HG02571 (cell line): ENCODE measurements at regions not wholly inside any gene's neighbourhood (a gene's known extent, or its start where the extent isn't known, plus 50 kb on each side); places are given as distances from the start of the nearest gene placed in this dataset.

Experiments
- ATAC-seq: cut with Tn5 transposase; IDR thresholded peaks from one replicate; pipeline ENCODE4 v1.9.1; 2021; ENCODE audit warnings: mild to moderate bottlenecking, moderate library complexity; ENCODE audit not compliant: unreplicated experiment

DNA sequence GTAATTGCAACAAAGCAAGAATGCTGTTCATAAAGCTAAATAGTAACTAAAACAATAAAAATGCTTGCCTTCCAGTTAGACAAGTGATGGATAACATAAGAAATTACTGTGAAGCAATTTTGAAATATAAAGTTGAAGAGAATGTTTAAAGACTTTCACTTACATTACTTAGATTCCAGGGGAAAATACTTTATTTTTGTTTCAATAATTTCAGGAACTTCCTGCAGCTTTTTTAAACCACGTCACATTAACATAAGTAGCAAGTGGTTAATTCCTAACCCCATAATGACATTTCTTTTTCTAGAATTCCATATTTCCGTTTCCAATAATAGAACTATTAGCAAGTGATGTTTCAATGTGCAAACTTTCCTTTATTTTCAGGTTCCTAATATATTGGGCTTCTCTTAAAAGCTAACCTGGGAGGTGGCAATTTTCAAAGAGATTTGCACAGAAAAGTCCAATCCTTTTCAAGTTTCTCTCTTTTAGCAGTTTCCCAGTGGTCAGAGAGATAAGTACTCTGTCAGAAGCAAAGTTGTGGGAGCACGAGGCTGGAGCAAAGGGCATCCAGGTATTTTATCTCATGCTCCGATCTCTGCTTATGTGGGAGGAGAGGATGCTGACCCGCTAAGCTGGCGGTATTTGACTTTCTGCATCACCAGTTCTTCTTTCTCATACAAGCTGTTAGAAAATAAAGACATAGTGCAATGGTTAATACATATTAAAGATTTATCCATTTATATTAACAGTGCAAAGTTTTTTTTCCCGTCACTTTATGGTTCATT lies 1025.3 kb downstream of the EFNB2 start:
- ATAC-seq, result no peak

DNA sequence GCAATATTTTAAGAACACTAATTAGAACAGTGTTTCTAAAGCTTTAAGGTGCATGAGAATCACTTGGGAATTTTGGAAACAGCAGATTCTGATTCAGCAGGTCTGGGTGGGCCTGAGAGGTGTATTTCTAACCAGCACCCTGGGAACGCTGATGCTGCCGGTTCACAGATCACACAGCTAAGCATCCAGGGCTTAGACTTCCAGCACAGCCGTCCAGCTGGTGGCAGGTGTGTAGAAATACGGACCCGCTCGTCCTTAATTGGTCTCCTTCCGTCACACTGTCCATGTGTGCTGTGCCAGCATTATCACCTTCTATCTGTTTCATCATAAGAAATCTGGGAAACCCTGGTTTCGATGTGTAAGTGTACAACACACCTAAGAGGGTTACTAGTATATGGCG lies 1029.0 kb downstream of the EFNB2 start:
- no peak for ATAC-seq

DNA sequence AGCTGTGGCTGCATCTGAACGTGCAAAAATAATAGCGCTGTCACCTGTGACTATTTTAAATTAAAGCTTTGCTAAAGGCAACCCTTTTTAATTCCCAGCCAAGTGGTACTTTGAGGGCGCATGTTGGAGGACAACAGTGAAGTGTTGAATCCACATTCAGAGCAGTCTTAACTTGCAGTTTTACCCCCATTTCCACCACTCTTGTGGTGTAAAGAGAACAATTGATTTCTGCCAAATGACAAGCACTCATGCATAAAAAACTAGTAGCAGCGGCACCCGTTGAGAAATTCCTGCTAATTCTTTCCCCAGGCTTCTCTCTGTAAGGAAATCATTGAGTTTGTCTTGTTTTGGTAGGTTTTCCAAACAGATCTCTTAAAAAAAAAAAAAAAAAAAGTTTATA lies 1033.3 kb downstream of the EFNB2 start:
- no peak for ATAC-seq

DNA sequence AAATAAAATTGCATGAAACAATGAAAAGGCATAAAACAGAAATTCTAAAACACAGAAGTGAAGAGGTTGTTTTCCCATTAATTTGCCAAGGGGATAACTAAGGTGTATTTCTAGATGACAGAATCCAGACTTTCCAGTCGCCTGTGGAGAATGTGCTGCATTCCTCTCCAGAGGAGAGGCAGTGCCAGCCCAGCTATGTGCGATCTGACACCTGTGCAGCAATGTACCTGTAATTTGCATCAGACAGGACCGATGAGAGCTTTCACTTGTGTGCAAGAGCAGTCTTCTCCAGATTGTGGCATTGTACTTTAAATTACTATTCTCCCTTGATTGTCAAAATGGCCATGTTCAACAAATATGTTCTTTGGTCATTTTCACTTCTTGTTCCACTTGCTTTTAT lies 1037.9 kb downstream of the EFNB2 start:
- no peak for ATAC-seq

DNA sequence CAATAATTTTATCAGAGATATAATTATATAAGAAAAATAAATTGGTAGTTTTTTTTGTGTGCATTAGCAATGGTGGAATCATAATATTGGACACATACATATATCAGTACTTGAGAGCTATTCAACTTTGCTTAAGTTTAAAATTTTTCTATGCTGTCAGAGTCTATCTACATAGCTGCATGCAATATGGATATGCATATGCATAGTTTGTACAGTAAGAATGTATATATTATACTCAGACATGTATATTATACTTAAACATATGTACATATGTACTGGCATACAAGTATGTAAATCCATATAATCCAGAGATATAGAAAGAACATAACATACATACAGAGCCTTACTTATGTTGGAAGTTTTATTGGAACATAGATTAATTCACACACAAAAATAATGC lies 1043.2 kb downstream of the EFNB2 start:
- no peak for ATAC-seq

DNA sequence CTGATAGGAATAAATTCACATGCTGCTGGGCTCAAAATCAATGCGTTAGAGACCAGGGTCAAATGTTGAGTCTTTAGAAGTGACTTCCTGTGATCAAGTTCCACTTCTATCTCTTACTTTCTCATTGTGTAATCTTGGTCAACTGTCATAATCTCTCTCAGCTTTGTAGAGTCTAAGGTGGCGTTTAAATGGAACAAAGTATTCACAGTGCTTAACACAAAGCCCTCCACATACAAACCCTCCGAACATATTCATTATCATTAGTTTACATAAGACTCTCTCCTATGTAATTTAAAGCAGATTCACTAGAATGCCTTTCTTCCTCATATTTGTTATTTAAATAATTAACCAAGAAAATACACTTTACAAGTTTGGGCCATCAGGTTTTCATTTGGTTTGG lies 1044.1 kb downstream of the EFNB2 start:
- ATAC-seq, result no peak

DNA sequence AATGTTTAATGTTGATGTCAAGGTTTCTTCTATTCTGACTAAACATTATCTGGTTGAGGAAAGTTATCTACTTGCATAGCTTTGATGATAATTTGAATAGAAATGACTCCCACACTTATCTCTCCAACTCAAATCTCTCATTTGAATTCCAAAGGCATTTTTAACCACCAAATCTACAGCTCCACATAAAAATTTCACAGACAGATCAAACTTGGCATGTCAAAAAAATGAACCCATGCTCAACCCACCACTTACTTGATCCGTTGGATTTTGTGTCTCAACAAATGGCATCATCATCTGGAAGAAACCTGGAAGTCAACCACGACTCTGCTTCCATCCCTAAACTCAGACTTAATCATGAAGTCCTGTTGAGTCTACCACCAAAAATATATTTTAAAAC lies 1050.4 kb downstream of the EFNB2 start:
- ATAC-seq, result no peak

DNA sequence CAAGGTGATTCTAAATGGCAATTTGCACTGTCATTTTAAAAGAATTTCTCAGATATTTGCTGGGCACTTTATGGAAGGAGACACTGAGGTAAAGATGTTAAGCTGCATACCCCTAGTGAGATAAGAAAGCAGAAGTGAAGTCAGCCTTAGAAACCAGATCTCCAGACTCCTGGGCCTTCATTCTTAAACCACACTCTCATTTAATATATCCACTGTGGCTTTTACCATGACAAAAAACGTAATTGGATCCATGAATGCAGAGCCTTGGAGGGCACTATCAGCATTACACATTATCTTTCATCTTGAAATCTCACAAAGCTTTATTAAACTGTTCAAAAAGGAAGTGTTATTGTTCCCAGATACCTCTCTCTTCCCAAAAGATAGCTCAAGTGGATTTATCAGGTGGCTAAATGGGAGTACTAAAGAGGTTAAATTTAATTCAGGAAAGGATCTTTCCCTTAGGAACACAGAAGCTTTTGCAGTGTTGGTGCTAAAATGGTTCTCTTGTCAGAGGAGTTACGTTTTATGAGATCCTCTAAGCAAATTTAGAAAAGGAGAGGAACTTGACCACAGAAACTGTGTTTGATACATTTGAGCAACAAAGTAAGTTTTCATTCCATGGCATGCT lies 1060.4 kb downstream of the EFNB2 start:
- no peak for ATAC-seq

DNA sequence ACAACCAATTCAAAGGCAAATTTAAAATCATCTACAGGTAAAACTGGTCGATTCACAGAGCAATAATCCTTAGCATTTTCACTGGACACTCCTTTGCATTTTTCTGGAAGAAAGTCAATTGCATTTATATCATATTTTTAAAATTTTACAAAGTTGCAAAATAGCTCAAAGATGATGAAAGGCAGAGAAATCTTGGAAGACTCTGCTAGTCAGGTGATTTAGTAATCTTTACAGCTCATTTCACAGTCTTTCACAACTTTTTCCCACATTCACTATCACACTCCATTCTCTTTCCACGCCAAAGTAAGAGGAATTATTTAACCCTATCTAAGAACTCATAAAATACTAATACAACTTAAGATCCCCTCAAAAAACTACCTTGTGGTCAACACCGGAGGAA lies 1063.8 kb downstream of the EFNB2 start:
- ATAC-seq, result no peak

DNA sequence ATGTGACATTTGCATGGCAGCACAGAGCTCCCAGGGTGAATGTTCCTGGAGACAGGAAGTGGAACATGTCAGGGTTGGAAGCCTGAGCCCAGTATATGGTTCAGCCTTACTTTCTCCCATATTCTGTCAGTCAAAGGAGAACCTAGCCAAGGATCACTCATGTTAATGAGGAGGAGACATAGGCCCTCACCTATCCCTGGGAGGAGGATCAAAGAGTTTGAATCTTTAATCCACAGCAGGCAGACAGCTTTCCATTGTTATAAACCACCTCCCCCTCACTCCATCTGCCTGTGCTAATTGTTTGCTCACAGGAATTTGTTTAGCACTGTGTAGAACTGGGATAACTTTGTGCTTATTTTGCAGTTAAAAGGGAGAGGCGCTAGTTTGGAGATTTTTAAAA lies 1069.1 kb downstream of the EFNB2 start:
- ATAC-seq, result no peak

DNA sequence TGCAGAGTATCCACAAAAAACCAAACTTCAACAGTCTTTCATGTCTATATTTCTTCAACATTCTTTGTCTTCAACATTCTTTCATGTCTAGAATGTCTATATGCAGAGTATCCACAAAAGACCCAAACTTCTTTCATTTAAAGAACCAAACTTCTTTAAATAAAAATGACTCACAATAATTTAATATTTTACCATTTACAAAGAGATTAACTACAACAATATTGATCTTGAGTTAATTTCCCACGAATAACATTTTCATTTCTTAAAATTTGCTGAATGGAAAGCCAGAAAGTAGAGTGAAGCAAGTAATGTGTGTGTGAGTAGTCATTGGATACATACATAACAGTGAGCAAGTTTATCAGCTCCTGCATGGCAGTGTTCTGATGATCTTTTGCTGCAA lies 1069.7 kb downstream of the EFNB2 start, which contains the start of gene DAOA:
TSS of gene DAOA (plus strand) at position 301 of the 400 bp plus-strand sequence.
- ATAC-seq, result no peak

DNA sequence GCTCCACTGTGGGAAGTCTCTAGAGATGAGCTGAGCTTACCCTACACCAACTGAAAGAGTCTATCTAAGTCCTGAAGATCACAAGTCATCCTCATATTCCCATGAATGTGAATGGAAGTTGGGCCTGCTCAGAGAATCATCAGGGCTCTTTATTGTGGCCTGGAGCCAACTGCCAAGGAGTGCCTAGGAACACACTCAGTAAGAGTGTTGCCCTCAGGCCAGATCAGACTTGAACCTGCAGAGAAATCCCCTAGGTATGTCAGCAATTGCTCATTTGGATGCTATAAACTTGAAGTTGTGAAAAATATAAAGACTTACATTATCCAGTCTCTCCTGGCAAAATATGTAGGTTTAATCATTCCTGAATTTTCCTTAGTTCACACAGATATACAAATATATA lies 1070.2 kb downstream of the EFNB2 start:
- ATAC-seq, result no peak

DNA sequence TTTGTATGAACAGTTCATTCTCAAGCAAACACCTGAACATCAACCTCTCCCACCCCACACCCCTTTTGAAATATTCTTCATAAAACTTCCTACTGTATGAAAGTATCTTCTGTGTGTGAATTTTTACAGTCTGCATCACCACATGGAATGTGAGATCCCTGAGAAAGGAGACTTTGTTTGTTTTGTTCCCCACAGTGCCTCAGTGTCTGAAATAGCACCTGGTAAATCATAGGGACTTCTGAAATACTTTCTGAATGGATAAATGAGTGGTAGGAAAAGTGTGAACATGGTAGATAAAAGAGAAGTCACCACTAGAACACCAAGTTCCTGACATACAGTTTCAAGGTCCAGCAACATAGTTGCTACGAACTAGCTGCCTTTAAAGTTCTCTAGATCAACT lies 1071.2 kb downstream of the EFNB2 start:
- no peak for ATAC-seq

DNA sequence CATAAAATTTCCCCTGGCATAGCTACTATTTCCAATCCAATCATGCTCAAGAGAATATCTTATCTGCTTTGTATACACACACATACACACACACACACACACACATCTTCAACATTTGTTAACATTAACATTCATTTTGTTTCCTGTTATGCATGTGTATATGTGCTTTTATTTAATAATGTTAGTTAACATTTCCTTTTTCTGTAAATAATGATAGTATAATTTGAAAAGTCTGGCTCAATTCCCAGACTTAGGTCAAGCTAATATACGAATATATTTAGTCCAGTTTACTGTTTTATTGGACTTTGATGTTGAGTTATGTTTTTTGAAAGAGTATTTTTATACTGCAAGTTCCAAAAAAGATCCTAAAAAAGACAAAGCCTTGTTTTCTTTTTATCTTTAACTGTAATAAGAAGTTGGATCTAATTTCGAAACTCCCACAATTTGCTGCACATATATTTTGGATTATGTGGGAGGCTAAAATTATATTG lies 1072.4 kb downstream of the EFNB2 start:
- no peak for ATAC-seq

DNA sequence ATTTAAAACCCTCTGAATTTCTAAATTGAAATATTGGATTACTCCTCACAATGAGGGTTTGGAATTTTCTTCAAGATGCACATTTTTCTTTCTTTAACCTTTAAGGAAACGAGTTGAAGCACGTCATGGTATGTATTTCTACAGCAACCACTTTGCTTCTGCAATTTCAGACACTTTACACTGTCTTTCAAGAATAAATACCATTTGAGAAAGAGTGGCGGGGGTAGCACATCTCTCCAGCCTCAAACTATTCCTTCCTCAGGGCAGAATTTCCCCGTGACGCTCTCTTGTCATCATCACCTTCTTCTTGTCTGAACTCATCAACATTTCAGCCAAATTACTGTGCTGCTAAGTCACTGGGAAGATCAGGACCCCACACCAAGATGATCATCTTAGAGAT lies 1073.4 kb downstream of the EFNB2 start:
- ATAC-seq, result no peak

DNA sequence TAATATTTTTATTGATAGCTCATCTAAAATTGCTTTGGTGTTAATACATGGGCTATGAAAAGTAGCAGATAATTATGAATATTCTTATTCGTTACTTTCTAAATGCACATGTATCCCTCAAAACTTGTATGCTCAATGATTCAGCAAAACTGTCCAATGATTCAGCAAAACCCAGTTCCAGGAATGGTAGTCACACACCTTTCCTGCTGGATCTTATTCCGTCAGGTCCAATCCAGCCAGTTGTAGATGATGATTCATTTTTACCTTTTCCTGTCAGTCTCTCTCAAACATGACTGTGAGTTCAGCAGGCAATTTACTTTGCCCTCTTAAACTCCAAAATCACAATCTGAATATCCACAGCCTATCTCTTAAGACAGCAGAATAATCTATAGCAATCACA lies 1082.6 kb downstream of the EFNB2 start:
- ATAC-seq, result no peak

DNA sequence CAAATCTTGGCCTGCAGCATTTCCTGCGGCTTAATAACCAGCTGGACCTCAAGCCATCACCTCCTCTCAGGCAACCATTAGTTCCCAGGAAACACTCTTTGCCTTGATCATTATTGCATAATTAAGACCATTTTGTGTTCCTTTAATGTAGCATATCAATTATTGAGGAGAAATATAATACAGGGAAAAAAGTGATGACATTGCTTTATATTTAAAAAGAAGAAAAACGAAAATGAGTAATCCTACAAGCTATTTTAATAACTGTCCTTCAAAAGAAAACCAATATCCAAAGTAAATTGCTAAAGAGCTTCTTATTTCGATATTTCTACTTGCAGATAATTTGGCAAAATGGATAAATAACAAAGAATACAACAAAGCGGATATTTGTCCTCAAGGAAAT lies 1084.7 kb downstream of the EFNB2 start:
- ATAC-seq, result no peak

DNA sequence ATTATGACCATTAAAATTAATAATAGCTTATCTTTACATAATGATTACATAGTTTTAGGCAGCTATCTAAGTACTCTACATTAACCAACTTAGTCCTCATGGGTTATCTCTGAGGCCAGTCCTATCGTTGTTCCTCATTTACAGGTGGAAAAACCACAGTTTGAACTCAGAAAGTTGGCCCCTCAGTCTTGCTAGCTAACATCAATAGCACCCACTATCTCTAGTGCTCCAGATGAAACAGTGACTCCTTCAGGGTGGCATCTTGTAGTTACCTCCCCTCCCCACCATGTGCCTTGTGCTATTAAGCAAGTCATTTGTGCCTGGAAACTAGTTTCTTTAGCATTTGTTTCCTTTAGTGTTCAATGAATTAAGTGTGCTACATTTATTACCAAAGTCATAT lies 1086.7 kb downstream of the EFNB2 start:
- no peak for ATAC-seq

DNA sequence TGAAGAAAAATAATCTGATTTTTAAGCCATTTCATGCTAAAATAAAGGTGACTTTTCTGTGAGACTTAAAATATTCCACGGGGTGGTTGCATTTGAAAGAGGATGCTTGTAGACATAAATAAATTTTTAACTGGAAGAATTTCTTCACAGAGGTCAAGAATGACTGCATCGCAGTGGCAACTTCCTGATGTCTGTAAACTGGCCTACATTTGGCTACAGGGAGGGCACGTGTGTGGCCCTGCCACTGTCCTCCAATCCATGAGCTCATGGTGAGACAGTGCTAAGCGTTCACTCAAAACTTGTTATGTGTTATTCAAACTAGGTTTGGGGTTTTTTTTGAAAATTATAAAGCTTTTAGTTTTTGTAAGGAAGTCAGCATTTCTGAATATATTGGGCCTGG lies 1089.3 kb downstream of the EFNB2 start:
- ATAC-seq, result no peak

DNA sequence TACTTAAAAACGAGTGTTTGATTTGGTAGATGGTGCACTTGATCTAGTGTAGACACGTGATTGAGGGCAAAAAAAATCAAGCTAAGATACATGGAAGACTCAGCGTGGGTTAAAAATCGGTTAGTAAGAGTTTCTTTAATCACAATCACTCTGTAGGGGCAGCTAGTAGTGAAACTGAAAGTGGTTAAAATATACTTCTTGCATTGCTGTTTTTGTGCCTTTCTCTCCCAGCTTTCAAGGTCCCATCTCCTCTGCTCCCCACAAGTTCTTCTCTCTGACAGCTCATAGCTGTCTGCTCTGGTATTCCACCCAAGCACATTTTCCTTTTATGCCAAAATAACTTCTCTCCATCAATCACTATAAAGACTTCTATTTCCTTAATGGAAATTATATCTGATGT lies 1089.7 kb downstream of the EFNB2 start:
- no peak for ATAC-seq

DNA sequence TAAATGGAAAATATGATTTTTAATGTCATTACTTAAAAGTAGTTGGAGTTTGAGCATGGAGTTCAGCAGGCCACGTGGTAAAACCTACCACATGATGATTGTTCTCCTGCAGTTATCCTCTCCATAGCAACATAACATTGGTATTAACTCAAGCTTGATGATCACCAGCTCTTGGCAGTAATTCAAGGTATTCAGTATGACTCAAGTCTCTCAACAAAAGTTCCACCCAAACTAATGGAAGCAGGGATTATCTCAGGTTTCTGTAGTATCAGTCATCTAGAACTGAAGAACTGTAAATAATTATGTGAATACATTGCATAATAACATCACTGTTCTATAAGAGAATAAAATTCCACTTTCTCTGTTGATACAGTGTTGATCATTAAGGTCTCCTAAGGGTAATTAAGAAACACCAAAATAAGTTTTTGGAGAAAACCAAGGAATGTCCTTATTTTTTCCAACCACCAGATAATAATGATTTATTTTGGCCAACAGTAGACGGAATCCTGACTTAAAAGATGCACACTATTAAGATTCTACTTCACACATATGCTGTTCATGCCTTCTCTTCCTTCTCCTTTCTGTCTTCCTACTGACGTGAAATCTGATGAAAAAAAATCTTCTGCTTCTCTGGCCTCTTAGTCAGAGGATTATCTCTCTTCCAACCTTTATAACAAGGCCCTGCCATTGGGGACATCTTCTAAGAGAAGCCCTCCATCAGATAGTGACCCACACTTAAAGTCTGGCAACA lies 1092.3 kb downstream of the EFNB2 start:
- ATAC-seq, result no peak

DNA sequence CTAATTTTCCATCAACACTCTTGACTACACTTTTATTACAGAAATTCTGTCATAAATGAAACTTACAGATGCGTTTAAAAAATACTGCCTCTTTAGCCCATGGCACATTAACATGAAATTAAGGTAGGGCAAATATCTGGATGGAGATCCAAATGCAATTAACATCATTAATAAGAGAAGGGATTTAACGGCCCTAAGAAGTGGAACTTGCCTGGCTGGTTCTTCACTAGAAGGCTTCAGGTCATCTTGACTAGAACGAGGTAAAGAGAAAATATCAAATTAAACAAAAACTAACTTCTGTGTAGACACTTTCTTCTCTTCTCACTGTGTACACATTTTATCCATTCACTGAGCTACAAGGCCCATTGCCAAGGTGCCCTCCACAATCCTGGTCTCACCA lies 1093.4 kb downstream of the EFNB2 start:
- ATAC-seq, result no peak
